GM13977 (cell line): ENCODE measurements at regions not wholly inside any gene's neighbourhood (a gene's known extent, or its start where the extent isn't known, plus 50 kb on each side); places are given as distances from the start of the nearest gene placed in this dataset.

Source experiments
- DNase-seq: peaks from one replicate; pipeline ENCODE4 v3.0.0; 2012; ENCODE audit warnings: low spot score
- CTCF ChIP-seq: IDR thresholded peaks from 2 replicates; pipeline ENCODE4 v1.5.1; 2012; ENCODE audit warnings: mild to moderate bottlenecking, control low read depth; ENCODE audit not compliant: insufficient read depth; ENCODE audit errors: extremely low read depth, missing control alignments
- in situ Hi-C: fragments of 300-500 bp; cut with MboI; formaldehyde crosslinking; loops from one replicate; pipeline ENCODE4 v1.12.0; 2022; ENCODE audit warnings: low sequenced_read_pairs, low pct_unique_long_range_greater_than_20kb, mixed read lengths, inconsistent platforms; ENCODE audit not compliant: unreplicated experiment

GRCh38 chr17:33933576-33933975, 321.5 kb upstream of the CCL2 start:
- DNase-seq, result no peak
- no peak for TF ChIP-seq CTCF
- in situ Hi-C loops, result loop anchor here (25.0 kb wide), 1 partner anchor 204 kb away; no protein-coding TSS in a partner anchor

GRCh38 chr17:33934696-33935095, 320.4 kb upstream of the CCL2 start:
- DNase-seq, result no peak
- TF ChIP-seq CTCF, result no peak
- in situ Hi-C loops, result loop anchor here (25.0 kb wide), 1 partner anchor 203 kb away; no protein-coding TSS in a partner anchor

GRCh38 chr17:33935822-33936221, 319.3 kb upstream of the CCL2 start:
- DNase-seq, result no peak
- TF ChIP-seq CTCF, result no peak
- in situ Hi-C loops, result loop anchor here (25.0 kb wide), 1 partner anchor 201 kb away; no protein-coding TSS in a partner anchor

- DNase-seq, result no peak
- in situ Hi-C loops, result loop anchor here (25.0 kb wide), 1 partner anchor 201 kb away; no protein-coding TSS in a partner anchor
- TF ChIP-seq CTCF, result no peak
These were observed 318.3 kb upstream of the CCL2 start for GRCh38 chr17:33936764-33937163.

- in situ Hi-C loops, result loop anchor here (25.0 kb wide), 1 partner anchor 197 kb away; no protein-coding TSS in a partner anchor
- DNase-seq, result no peak
- TF ChIP-seq CTCF, result no peak
These were observed 315.1 kb upstream of the CCL2 start for GRCh38 chr17:33939959-33940358.

- TF ChIP-seq CTCF, result no peak
- in situ Hi-C loops, result loop anchor here (25.0 kb wide), 1 partner anchor 196 kb away; no protein-coding TSS in a partner anchor
- DNase-seq, result no peak
These were observed 314.2 kb upstream of the CCL2 start for GRCh38 chr17:33940769-33941370.
